Neural cell (in vitro differentiated cells): ENCODE measurements at regions not wholly inside any gene's neighbourhood (a gene's known extent, or its start where the extent isn't known, plus 50 kb on each side); places are given as distances from the start of the nearest gene placed in this dataset.

Experiments
- EP300 ChIP-seq: fragments of 450-650 bp; conservative IDR thresholded peaks from 2 replicates; pipeline ENCODE4 v1.6.1; 2014; ENCODE audit warnings: antibody characterized with exemption, mild to moderate bottlenecking, moderate library complexity; ENCODE audit not compliant: poor library complexity, severe bottlenecking
- EZH2 ChIP-seq: fragments of 200-600, 300-800 bp; shearing (Covaris generic), sonication (generic); IDR thresholded peaks from 2 replicates; pipeline ENCODE4 v1.6.1; 2014; ENCODE audit warnings: antibody characterized with exemption, low read length, borderline replicate concordance, mild to moderate bottlenecking; ENCODE audit not compliant: insufficient read depth, poor library complexity, severe bottlenecking
- MXI1 ChIP-seq: fragments of 450-650 bp; conservative IDR thresholded peaks from 2 replicates; pipeline ENCODE4 v1.6.1; 2014; ENCODE audit warnings: antibody characterized with exemption, mild to moderate bottlenecking; ENCODE audit not compliant: poor library complexity, severe bottlenecking
- POLR2AphosphoS5 ChIP-seq: IDR thresholded peaks from 2 replicates; pipeline ENCODE4 v1.6.1; 2012
- RAD21 ChIP-seq: fragments of 450-650 bp; conservative IDR thresholded peaks from 2 replicates; pipeline ENCODE4 v1.6.1; 2014; ENCODE audit warnings: antibody characterized with exemption, mild to moderate bottlenecking, moderate library complexity
- SMC3 ChIP-seq: fragments of 450-650 bp; conservative IDR thresholded peaks from 2 replicates; pipeline ENCODE4 v1.6.1; 2014; ENCODE audit warnings: antibody characterized with exemption, mild to moderate bottlenecking, moderate library complexity; ENCODE audit not compliant: poor library complexity
- TAF1 ChIP-seq: IDR thresholded peaks from 2 replicates; pipeline ENCODE4 v1.6.1; 2012; ENCODE audit warnings: low read depth
- TF ChIP-seq, protein P1 (sequence below): fragments of 450-650 bp; IDR thresholded peaks from 2 replicates; pipeline ENCODE4 v1.5.1; 2014; ENCODE audit warnings: antibody characterized with exemption, mild to moderate bottlenecking, moderate library complexity; ENCODE audit not compliant: poor library complexity, severe bottlenecking
- TF ChIP-seq, protein P2 (sequence below): IDR thresholded peaks from 2 replicates; pipeline ENCODE4 v1.6.1; 2012; ENCODE audit warnings: borderline replicate concordance

DNA sequence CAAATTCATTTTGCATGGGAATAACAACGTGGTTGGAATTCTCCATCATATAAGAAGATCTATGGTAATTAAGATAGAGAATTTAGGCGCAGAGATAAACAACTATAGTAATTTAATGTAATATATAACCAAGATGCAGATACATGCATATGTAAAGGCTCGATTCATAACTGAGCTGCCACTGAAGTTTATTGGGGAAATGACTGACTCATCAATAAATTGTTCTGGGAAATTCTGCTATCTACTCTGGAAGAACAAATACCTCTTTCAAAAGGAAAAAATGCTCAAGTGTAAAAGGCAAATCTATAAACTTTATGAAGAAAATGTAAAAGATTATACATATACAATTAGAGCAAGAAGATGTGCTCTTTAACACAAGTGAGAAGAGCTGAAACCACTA lies 596.4 kb downstream of the MMUT start:
- TF ChIP-seq SMC3, result no peak
- TF ChIP-seq EZH2, result no peak
- TF ChIP-seq, protein P1, sequence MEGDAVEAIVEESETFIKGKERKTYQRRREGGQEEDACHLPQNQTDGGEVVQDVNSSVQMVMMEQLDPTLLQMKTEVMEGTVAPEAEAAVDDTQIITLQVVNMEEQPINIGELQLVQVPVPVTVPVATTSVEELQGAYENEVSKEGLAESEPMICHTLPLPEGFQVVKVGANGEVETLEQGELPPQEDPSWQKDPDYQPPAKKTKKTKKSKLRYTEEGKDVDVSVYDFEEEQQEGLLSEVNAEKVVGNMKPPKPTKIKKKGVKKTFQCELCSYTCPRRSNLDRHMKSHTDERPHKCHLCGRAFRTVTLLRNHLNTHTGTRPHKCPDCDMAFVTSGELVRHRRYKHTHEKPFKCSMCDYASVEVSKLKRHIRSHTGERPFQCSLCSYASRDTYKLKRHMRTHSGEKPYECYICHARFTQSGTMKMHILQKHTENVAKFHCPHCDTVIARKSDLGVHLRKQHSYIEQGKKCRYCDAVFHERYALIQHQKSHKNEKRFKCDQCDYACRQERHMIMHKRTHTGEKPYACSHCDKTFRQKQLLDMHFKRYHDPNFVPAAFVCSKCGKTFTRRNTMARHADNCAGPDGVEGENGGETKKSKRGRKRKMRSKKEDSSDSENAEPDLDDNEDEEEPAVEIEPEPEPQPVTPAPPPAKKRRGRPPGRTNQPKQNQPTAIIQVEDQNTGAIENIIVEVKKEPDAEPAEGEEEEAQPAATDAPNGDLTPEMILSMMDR, result no peak
- TF ChIP-seq POLR2AphosphoS5, result no peak
- TF ChIP-seq TAF1, result no peak
- TF ChIP-seq MXI1, result no peak
- no peak for TF ChIP-seq RAD21
- TF ChIP-seq EP300, result no peak
- TF ChIP-seq, protein P2, sequence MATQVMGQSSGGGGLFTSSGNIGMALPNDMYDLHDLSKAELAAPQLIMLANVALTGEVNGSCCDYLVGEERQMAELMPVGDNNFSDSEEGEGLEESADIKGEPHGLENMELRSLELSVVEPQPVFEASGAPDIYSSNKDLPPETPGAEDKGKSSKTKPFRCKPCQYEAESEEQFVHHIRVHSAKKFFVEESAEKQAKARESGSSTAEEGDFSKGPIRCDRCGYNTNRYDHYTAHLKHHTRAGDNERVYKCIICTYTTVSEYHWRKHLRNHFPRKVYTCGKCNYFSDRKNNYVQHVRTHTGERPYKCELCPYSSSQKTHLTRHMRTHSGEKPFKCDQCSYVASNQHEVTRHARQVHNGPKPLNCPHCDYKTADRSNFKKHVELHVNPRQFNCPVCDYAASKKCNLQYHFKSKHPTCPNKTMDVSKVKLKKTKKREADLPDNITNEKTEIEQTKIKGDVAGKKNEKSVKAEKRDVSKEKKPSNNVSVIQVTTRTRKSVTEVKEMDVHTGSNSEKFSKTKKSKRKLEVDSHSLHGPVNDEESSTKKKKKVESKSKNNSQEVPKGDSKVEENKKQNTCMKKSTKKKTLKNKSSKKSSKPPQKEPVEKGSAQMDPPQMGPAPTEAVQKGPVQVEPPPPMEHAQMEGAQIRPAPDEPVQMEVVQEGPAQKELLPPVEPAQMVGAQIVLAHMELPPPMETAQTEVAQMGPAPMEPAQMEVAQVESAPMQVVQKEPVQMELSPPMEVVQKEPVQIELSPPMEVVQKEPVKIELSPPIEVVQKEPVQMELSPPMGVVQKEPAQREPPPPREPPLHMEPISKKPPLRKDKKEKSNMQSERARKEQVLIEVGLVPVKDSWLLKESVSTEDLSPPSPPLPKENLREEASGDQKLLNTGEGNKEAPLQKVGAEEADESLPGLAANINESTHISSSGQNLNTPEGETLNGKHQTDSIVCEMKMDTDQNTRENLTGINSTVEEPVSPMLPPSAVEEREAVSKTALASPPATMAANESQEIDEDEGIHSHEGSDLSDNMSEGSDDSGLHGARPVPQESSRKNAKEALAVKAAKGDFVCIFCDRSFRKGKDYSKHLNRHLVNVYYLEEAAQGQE, result no peak
